Heart left ventricle (tissue), 16 donors: ENCODE measurements at regions not wholly inside any gene's neighbourhood (a gene's known extent, or its start where the extent isn't known, plus 50 kb on each side); places are given as distances from the start of the nearest gene placed in this dataset.

Experiments
- ATAC-seq, 4 donors: fragments of 200-7000 bp; cut with Tn5 transposase; one replicate each; pipeline ENCODE4 v1.9.1; 2020 to 2022; ENCODE audit warnings: moderate library complexity in 4 of 4, mild to moderate bottlenecking in 3 of 4, moderate number of reproducible peaks in 1 of 4
- DNase-seq, 5 donors: peaks; one replicate each; pipeline ENCODE4 v3.0.0-alpha.2; 2020
- H3K27ac ChIP-seq, 12 donors: fragments of 200-600 bp; sonication (generic) in 4 of 12; one replicate each; pipeline versions ENCODE4 v1.5.0 to v1.8.0; 2016 to 2022; ENCODE audit warnings: mild to moderate bottlenecking in 2 of 12
- H3K27me3 ChIP-seq, 9 donors: fragments of 200-600 bp; sonication (generic) in 2 of 9; one replicate each; pipeline versions ENCODE4 v1.5.1 to v1.8.0; 2016 to 2022; ENCODE audit warnings: mild to moderate bottlenecking in 3 of 9
- H3K36me3 ChIP-seq, 9 donors: fragments of 200-600 bp; sonication (generic) in 2 of 9; one replicate each; pipeline versions ENCODE4 v1.5.0 to v1.8.0; 2018 to 2022; ENCODE audit warnings: mild to moderate bottlenecking in 2 of 9
- H3K4me1 ChIP-seq, 12 donors: fragments of 200-600 bp; sonication (generic) in 4 of 12; one replicate each; pipeline versions ENCODE4 v1.5.0 to v1.8.0; 2016 to 2022; ENCODE audit warnings: mild to moderate bottlenecking in 3 of 12
- H3K4me3 ChIP-seq, 12 donors: fragments of 200-600 bp; sonication (generic) in 4 of 12; one replicate each; pipeline versions ENCODE4 v1.5.0 to v1.8.0; 2017 to 2022; ENCODE audit warnings: mild to moderate bottlenecking in 9 of 12, moderate library complexity in 4 of 12
- H3K9me3 ChIP-seq, 12 donors: fragments of 200-600 bp; sonication (generic) in 4 of 12; one replicate each; pipeline versions ENCODE4 v1.5.0 to v1.8.0; 2016 to 2022; ENCODE audit warnings: mild to moderate bottlenecking in 1 of 12
- CTCF ChIP-seq, 12 donors: fragments of 200-600 bp; sonication (generic) in 4 of 12; IDR thresholded peaks; one replicate each; pipeline versions ENCODE4 v1.5.0 to v1.8.0; 2018 to 2022; ENCODE audit warnings: antibody characterized with exemption in 12 of 12, mild to moderate bottlenecking in 5 of 12
- POLR2A ChIP-seq, 2 donors: fragments of 450-650 bp; IDR thresholded peaks; one replicate each; pipeline ENCODE4 v1.6.1; 2017; ENCODE audit warnings: antibody characterized with exemption in 2 of 2, mild to moderate bottlenecking in 2 of 2, moderate library complexity in 2 of 2
- WGBS, 4 donors: extraction: QIAGEN DNeasy Blood & Tissue Kit in 2 of 4; methylation state at CpG; one replicate each; pipeline versions ENCODE4 v1.1.5 to v1.1.7; 2013 to 2018; 5-methylcytosine and 5-hydroxymethylcytosine counted together
- intact Hi-C, 10 donors: fragments of 100-400 bp; cut with DNase I; formaldehyde crosslinking; loops; one replicate each; pipeline versions ENCODE4 v1.11.1 to v1.14.2; 2022
- donor health status: ischemic (EF 13 %, LVEDD 7.1; RV severe dilation, severe dysfunction).
- donor health status: healthy with polysubstance abuse.
- donor health status: DM: no; HTN: yes; CAD: no.
- donor health status: DM: no; HTN: no; CAD: no.
- donor health status: ischemic (EF 25% LVEDD 6.9; RV normal size, moderate dysfunction).
- donor health status: ischemic (EF 25% LVEDD 5.7; RV mildly dilated, moderate dysfunction).
- donor health status: healthy.
- donor health status: DM: yes; HTN: yes; CAD: no.
- donor health status: ischemic (EF 35%, LVEDD 5.7; RV mildly dilated, moderate dysfunction).
- donor health status: nonischemic (EF 11% LVEDD 7.7; RV severe dilation, severe dysfunction).
- donor health status: DM: yes; HTN: yes; CAD: no.
- donor health status: PGD.
- donor health status: ischemic (EF 29% LVEDD 5.4; RV normal size, mild dysfunction).
- donor health status: nonischemic (EF 23%, LVEDD 6.1; RV moderate dilation, normal function).

DNA sequence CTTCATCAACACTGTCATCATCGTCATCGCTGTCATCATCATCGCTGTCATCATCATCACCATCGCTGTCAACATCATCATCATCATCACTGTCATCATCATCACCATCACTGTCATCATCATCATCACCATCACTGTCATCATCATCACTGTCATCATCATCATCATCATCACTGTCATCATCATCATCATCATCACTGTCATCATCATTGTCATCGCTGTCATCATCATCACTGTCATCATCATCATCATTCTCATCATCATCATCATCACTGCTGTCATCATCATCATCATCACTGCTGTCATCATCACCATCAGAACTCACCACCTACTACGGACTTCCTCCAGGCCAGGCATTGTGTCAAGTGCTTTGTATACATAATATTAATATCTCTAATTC lies 160.6 kb downstream of the AIPL1 start:
- intact Hi-C loops = loop anchor here in 1 of 10 donors (10.0 kb wide), 1 partner anchor 140 kb away; no protein-coding TSS in a partner anchor

GRCh38 chr17:6269478-6269877 lies 165.4 kb downstream of the AIPL1 start:
- Histone ChIP-seq H3K27me3 (no peaks in the 10 kb centered on the region), H3K27ac (no peak overlapping the region), H3K4me3 (no peak overlapping the region), H3K4me1 (no peaks in the 10 kb centered on the region), H3K36me3 (no peaks in the 10 kb centered on the region), H3K9me3 (peaks cover 0 to 10% (median 0%) of the 10 kb centered on the region in 12 donors)
- DNase-seq (peak in 3 of 5 donors; percentile 16 to 42 (median 32)), ATAC-seq (no peak)
- TF ChIP-seq CTCF (IDR thresholded peaks at IDR 0.05) (no peak), POLR2A (IDR thresholded peaks at IDR 0.05) (no peak)
- intact Hi-C loops = no loop called here
- WGBS, 4 donors = 6 to 11% (median 10%) methylated on average over 4 of the region's 4 CpGs

More for the DNA sequence above, 160.6 kb downstream of the AIPL1 start:
- Histone ChIP-seq H3K36me3 (no peaks in the 10 kb centered on the region), H3K27ac (no peak overlapping the region), H3K27me3 (no peaks in the 10 kb centered on the region), H3K4me1 (no peaks in the 10 kb centered on the region), H3K4me3 (no peak overlapping the region), H3K9me3 (no peaks in the 10 kb centered on the region)
- ATAC-seq (no peak), DNase-seq (no peak)
- TF ChIP-seq POLR2A (IDR thresholded peaks at IDR 0.05) (no peak), CTCF (IDR thresholded peaks at IDR 0.05) (no peak)
- 44 to 81% (median 76%) methylated on average over 6 of the region's 6 CpGs for WGBS, 4 donors

DNA sequence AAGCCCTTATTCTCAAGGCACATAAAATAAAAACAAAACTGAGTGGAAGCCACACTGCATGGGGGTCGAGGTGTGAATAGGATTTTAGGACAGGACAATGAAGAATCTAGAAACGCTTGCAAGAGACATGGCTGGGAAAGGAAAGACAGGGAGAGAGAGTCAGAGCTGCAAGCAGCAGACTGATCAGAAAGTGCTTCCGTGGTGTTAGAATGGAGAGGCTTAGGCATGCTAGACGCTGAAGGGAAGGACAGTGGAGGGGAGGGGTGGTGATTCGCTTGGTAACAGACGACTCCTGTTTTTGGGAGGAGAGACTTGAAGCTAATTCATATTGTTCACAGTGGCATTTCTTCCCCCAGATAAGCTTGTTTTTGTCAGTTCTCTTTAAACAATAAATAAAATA lies 173.5 kb downstream of the AIPL1 start:
- DNase-seq (no peak), ATAC-seq (no peak)
- peaks cover 0 to 17% (median 0%) of the 10 kb centered on the region in 9 donors for H3K27me3 ChIP-seq
- H3K4me3 ChIP-seq = no peak overlapping the region
- H3K27ac ChIP-seq = no peak overlapping the region
- H3K36me3 ChIP-seq = no peaks in the 10 kb centered on the region
- 33 to 41% (median 36%) methylated on average over 6 of the region's 6 CpGs for WGBS, 4 donors
- H3K4me1 ChIP-seq = peaks cover 0 to 4% (median 0%) of the 10 kb centered on the region in 12 donors
- peaks cover 0 to 10% (median 0%) of the 10 kb centered on the region in 12 donors for H3K9me3 ChIP-seq
- no peak for TF ChIP-seq CTCF (IDR thresholded peaks at IDR 0.05)
- TF ChIP-seq POLR2A (IDR thresholded peaks at IDR 0.05) = no peak
- intact Hi-C loops = no loop called here

DNA sequence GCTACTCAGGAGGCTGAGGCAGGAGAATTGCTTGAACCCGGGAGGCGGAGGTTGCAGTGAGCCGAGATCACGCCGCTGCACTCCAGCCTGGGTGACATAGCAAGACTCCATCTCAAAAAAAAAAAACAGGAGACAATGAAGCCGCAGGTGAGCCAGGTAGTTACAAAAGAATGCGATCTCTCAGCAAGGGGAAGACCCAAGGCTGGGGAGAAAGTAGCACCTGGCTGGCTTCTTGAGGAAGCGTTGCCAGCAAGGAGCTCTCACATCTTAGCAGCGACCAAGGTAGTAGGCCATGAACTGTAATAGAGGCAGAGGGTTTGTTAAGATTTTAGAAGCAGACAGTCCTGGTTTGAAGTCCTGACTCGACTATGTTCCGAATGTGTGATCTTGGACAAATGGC lies 175.0 kb downstream of the AIPL1 start:
- no peak overlapping the region for H3K4me3 ChIP-seq
- H3K9me3 ChIP-seq = no peaks in the 10 kb centered on the region
- peaks cover 0 to 4% (median 0%) of the 10 kb centered on the region in 12 donors for H3K4me1 ChIP-seq
- WGBS, 4 donors = 82 to 85% (median 83%) methylated on average over 11 of the region's 11 CpGs
- intact Hi-C loops = no loop called here
- TF ChIP-seq CTCF (IDR thresholded peaks at IDR 0.05) = no peak
- TF ChIP-seq POLR2A (IDR thresholded peaks at IDR 0.05) = no peak
- H3K27me3 ChIP-seq = peaks cover 0 to 19% (median 0%) of the 10 kb centered on the region in 9 donors
- H3K27ac ChIP-seq = no peak overlapping the region
- H3K36me3 ChIP-seq = no peaks in the 10 kb centered on the region
- DNase-seq (no peak), ATAC-seq (no peak)
